B cell (primary cell): ENCODE measurements at regions not wholly inside any gene's neighbourhood (a gene's known extent, or its start where the extent isn't known, plus 50 kb on each side); places are given as distances from the start of the nearest gene placed in this dataset.

ENCODE experiments used
- ATAC-seq: fragments of 200-7000 bp; cut with Tn5 transposase; one replicate; pipeline ENCODE4 v1.10.0; 2021; ENCODE audit warnings: low read depth, mild to moderate bottlenecking, moderate number of reproducible peaks, moderate library complexity
- CTCF ChIA-PET: fragments of 350-600 bp; sonication (Branson Sonifier 250); formaldehyde crosslinking; loops from one replicate; lab custom pipeline; 2021; ENCODE audit warnings: antibody characterized with exemption, inconsistent platforms; lab: Charles Lee
- POLR2A ChIA-PET: fragments of 350-600 bp; sonication (Branson Sonifier 250); formaldehyde crosslinking; loops from one replicate; lab custom pipeline; 2021; ENCODE audit warnings: antibody characterized with exemption; lab: Charles Lee
- DNase-seq: peaks from one replicate; pipeline ENCODE4 v3.0.0; 2013
- H2AFZ ChIP-seq: 2 replicates; pipeline ENCODE4 v1.6.1; 2012; ENCODE audit warnings: mild to moderate bottlenecking, low read depth, low read length; ENCODE audit not compliant: insufficient read depth, poor library complexity, severe bottlenecking
- H3K27ac ChIP-seq, 2 donors: 1 replicate in 1 of 2; 2 replicates in 1 of 2; pipeline ENCODE4 v1.5.1; 2012 to 2013; ENCODE audit warnings: low read length in 2 of 2, mild to moderate bottlenecking in 2 of 2, moderate library complexity in 1 of 2
- H3K27me3 ChIP-seq, 4 experiments: fragments of 200-600 bp in 1 of 4; sonication (generic) in 1 of 4; replicated peaks in 1 of 4; 1 replicate in 2 of 4; 2 replicates in 2 of 4; pipeline versions ENCODE4 v1.6.1 to v1.7.0; 2013 to 2016; ENCODE audit warnings: low read length in 3 of 4, mild to moderate bottlenecking in 2 of 4, mixed read lengths in 1 of 4, moderate library complexity in 1 of 4; ENCODE audit not compliant: insufficient read depth in 4 of 4, control insufficient read depth in 3 of 4; ENCODE audit errors: control extremely low read depth in 1 of 4
- H3K36me3 ChIP-seq, 2 experiments: replicated peaks in 1 of 2; 1 replicate in 1 of 2; 2 replicates in 1 of 2; pipeline versions ENCODE4 v1.6.1 to v1.7.1; 2013; ENCODE audit warnings: low read length in 1 of 2; ENCODE audit not compliant: insufficient read depth in 2 of 2, control insufficient read depth in 1 of 2; ENCODE audit errors: control extremely low read depth in 1 of 2, extremely low read depth in 1 of 2
- H3K4me1 ChIP-seq, 2 donors: fragments of 200-600 bp in 1 of 2; sonication (generic) in 1 of 2; 1 replicate in 1 of 2; 2 replicates in 1 of 2; pipeline versions ENCODE4 v1.5.1 to v1.6.1; 2013 to 2017; ENCODE audit warnings: low read length in 2 of 2; ENCODE audit not compliant: control insufficient read depth in 2 of 2, insufficient read depth in 2 of 2
- H3K4me2 ChIP-seq: replicated peaks from 2 replicates; pipeline ENCODE3; 2012; ENCODE audit warnings: mild to moderate bottlenecking, low read depth, low read length; ENCODE audit not compliant: poor library complexity, severe bottlenecking
- H3K4me3 ChIP-seq, 5 experiments: fragments of 200-600 bp in 1 of 5; sonication (generic) in 1 of 5; 1 replicate in 3 of 5; 2 replicates in 2 of 5; pipeline versions ENCODE4 v1.5.1 to v1.7.0; 2011 to 2016; ENCODE audit warnings: low read length in 4 of 5, mild to moderate bottlenecking in 4 of 5, low read depth in 2 of 5, control low read depth in 1 of 5, moderate library complexity in 1 of 5; ENCODE audit not compliant: insufficient read depth in 1 of 5; ENCODE audit errors: control extremely low read depth in 1 of 5, extremely low read depth in 1 of 5
- H3K79me2 ChIP-seq: fragments of 200-600 bp; sonication (generic); one replicate; pipeline ENCODE4 v1.6.0; 2016; ENCODE audit warnings: low read length; ENCODE audit not compliant: control insufficient read depth, insufficient read depth
- H3K9ac ChIP-seq: fragments of 200-600 bp; sonication (generic); 2 replicates; pipeline ENCODE4 v1.6.1; 2017; ENCODE audit warnings: mild to moderate bottlenecking, low read length, moderate library complexity
- H3K9me3 ChIP-seq, 3 donors: one replicate each; pipeline versions ENCODE4 v1.6.1 to v1.7.1; 2013; ENCODE audit warnings: low read length in 2 of 3; ENCODE audit not compliant: control insufficient read depth in 2 of 3, insufficient read depth in 1 of 3; ENCODE audit errors: control extremely low read depth in 1 of 3
- H4K20me1 ChIP-seq: 2 replicates; pipeline ENCODE4 v1.6.0; 2012; ENCODE audit warnings: mild to moderate bottlenecking, low read length; ENCODE audit not compliant: insufficient read depth, control insufficient read depth, poor library complexity, severe bottlenecking
- H3K27ac Mint-ChIP-seq: one replicate; pipeline ENCODE4 v1.8.0; 2021; ENCODE audit warnings: mixed read lengths
- H3K27me3 Mint-ChIP-seq: one replicate; pipeline ENCODE4 v1.8.0; 2021; ENCODE audit warnings: mixed read lengths
- H3K4me1 Mint-ChIP-seq: one replicate; pipeline ENCODE4 v1.8.0; 2021; ENCODE audit warnings: mixed read lengths
- H3K4me3 Mint-ChIP-seq: one replicate; pipeline ENCODE4 v1.8.0; 2021; ENCODE audit warnings: mixed read lengths
- H3K9me3 Mint-ChIP-seq: one replicate; pipeline ENCODE4 v1.8.0; 2022; ENCODE audit warnings: mixed read lengths; ENCODE audit not compliant: insufficient read depth
- CTCF ChIP-seq: fragments of 200-600 bp; IDR thresholded peaks from one replicate; pipeline ENCODE4 v1.8.0; 2022; ENCODE audit warnings: antibody characterized with exemption, mild to moderate bottlenecking
- EZH2 ChIP-seq: IDR thresholded peaks from 2 replicates; pipeline ENCODE4 v1.6.1; 2012; ENCODE audit warnings: borderline replicate concordance, low read depth, mild to moderate bottlenecking, moderate library complexity, low read length; ENCODE audit not compliant: insufficient read depth, poor library complexity, severe bottlenecking
- WGBS: methylation state at CpG from one replicate; pipeline ENCODE4 v1.1.5; 2013; ENCODE audit warnings: missing lambda C conversion rate; ENCODE audit not compliant: insufficient coverage; 5-methylcytosine and 5-hydroxymethylcytosine counted together
- intact Hi-C: fragments of 100-400 bp; cut with micrococcal nuclease; formaldehyde crosslinking; loops from one replicate; pipeline ENCODE4 v1.10.0; 2022

DNA sequence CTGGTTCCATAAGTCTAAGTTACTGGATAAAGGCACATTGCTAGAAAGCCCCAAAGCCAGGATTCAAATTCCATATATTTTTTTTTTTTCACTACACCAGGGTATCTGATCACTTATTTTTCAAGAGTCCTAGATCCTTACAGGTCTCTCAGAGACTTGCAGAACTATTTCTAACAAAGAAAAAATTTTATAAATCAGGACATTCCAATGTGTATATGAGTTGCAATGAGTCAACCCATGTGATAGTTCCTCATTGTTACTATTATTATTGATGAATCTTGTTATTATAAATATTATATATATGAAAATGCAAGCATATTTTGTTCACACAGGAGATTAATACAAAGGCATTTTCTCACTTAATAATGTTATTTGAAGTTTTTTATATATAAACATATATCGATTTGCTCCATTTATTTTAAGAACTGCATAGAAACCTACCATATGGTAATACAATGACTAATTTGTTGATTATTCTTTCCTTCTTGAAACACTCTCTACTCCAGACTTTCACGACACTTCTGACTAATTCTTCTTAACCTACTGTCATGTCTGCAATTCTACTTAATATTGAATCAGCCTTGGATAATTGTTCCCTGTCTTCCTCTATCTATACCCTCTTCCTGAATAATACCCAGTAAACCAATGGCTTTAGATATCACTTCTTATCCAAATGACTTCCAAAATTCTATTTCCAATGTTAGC is 968.4 kb upstream of the NRXN1 start:
- Histone ChIP-seq H3K9me3 (peaks cover 0 to 3% (median 2%) of the 10 kb centered on the region in 3 donors), H4K20me1 (no peaks in the 10 kb centered on the region), H3K27ac (no peak overlapping the region), H3K27me3 (no peaks in the 10 kb centered on the region), H3K4me2 (no peak overlapping the region), H3K79me2 (no peaks in the 10 kb centered on the region), H2AFZ (no peak overlapping the region), H3K4me3 (no peak overlapping the region), H3K4me1 (no peaks in the 10 kb centered on the region), H3K9ac (no peak overlapping the region), H3K36me3 (no peaks in the 10 kb centered on the region)
- TF ChIP-seq EZH2 (no peak), CTCF (no peak)
- intact Hi-C loops = no loop called here
- POLR2A ChIA-PET = no interaction called here
- WGBS = 100% methylated on average over 1 of the region's 2 CpGs
- CTCF ChIA-PET = no interaction called here
- ATAC-seq (no peak), DNase-seq (no peak)
- Mint-ChIP-seq H3K27ac (no peak overlapping the region), H3K4me3 (no peak overlapping the region), H3K4me1 (no peaks in the 10 kb centered on the region), H3K9me3 (peaks cover 4% of the 10 kb centered on the region), H3K27me3 (no peaks in the 10 kb centered on the region)

DNA sequence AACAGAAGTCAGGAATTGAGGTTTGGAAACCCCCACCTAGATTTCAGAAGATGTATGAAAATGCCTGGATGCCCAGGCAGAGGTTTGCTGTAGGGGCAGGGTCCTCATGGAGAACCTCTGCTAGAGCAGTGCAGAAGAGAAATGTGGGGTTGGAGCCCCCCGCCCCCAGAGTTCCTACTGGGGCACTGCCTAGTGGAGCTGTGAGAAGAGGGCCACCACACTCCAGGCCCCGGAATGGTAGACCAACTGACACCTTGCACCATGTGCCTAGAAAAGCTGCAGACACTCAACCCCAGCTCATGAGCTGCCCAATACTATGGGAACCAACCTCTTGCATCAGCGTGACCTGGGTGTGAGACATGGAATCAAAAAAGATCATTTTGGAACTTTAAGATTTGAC is 967.0 kb upstream of the NRXN1 start:
- H3K9me3 ChIP-seq = peaks cover 0 to 3% (median 2%) of the 10 kb centered on the region in 3 donors
- no peak overlapping the region for H3K9ac ChIP-seq
- H4K20me1 ChIP-seq = no peaks in the 10 kb centered on the region
- DNase-seq (no peak), ATAC-seq (no peak)
- H3K27ac ChIP-seq = no peak overlapping the region
- TF ChIP-seq EZH2 (no peak), CTCF (no peak)
- intact Hi-C loops = no loop called here
- no peak overlapping the region for H2AFZ ChIP-seq
- no peaks in the 10 kb centered on the region for H3K79me2 ChIP-seq
- H3K4me2 ChIP-seq = no peak overlapping the region
- 92% methylated on average over 2 of the region's 3 CpGs for WGBS
- CTCF ChIA-PET = no interaction called here
- no peaks in the 10 kb centered on the region for H3K27me3 ChIP-seq
- H3K4me1 Mint-ChIP-seq = no peaks in the 10 kb centered on the region
- no peak overlapping the region for H3K27ac Mint-ChIP-seq
- no peaks in the 10 kb centered on the region for H3K27me3 Mint-ChIP-seq
- POLR2A ChIA-PET = no interaction called here
- no peak overlapping the region for H3K4me3 Mint-ChIP-seq
- peaks cover 4% of the 10 kb centered on the region for H3K9me3 Mint-ChIP-seq
- no peak overlapping the region for H3K4me3 ChIP-seq
- no peaks in the 10 kb centered on the region for H3K4me1 ChIP-seq
- H3K36me3 ChIP-seq = no peaks in the 10 kb centered on the region
